Transverse colon (tissue), 4 donors: ENCODE measurements at regions not wholly inside any gene's neighbourhood (a gene's known extent, or its start where the extent isn't known, plus 50 kb on each side); places are given as distances from the start of the nearest gene placed in this dataset.

Experiments used
- EP300 ChIP-seq: sonication (generic); formaldehyde crosslinking; IDR thresholded peaks from one replicate; pipeline ENCODE4 v1.6.1; 2017; ENCODE audit warnings: antibody characterized with exemption, low read depth
- POLR2A ChIP-seq: fragments of 450-650 bp; IDR thresholded peaks from one replicate; pipeline ENCODE4 v1.6.1; 2016; ENCODE audit warnings: antibody characterized with exemption, mild to moderate bottlenecking, moderate library complexity
- POLR2AphosphoS5 ChIP-seq, 3 donors: sonication (generic); formaldehyde crosslinking; IDR thresholded peaks; one replicate each; pipeline ENCODE4 v1.6.1; 2016; ENCODE audit warnings: antibody characterized with exemption in 3 of 3
- TF ChIP-seq, protein P1 (sequence below), 5 experiments: fragments of 200-600 bp in 3 of 5; fragments of 450-650 bp in 2 of 5; sonication (generic) in 3 of 5; IDR thresholded peaks; 1 replicate in 2 of 5; 2 replicates in 3 of 5; pipeline ENCODE4 v1.5.1; 2016 to 2017; ENCODE audit warnings: antibody characterized with exemption in 5 of 5, inconsistent platforms in 3 of 5, mild to moderate bottlenecking in 2 of 5, moderate library complexity in 1 of 5

DNA sequence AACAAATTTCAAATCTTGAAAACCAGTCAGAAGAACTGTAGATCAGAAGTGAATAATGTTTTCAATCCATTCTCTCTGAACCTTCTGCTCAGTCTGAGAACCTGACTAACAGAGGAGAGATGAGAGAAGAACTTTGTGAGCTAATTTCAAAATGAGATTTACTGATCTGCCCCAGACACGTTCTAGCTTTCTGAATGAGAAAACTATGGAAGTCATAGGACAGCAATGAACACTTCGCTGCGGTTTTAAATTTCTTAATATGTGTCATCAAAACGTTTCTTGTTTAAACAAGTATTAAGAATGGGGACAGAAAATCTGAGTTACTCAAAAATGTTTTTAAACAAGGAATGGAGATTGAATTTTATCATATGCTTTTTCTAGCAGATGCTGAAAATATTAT lies 66.6 kb upstream of the FAR2 start:
- TF ChIP-seq, protein P1, sequence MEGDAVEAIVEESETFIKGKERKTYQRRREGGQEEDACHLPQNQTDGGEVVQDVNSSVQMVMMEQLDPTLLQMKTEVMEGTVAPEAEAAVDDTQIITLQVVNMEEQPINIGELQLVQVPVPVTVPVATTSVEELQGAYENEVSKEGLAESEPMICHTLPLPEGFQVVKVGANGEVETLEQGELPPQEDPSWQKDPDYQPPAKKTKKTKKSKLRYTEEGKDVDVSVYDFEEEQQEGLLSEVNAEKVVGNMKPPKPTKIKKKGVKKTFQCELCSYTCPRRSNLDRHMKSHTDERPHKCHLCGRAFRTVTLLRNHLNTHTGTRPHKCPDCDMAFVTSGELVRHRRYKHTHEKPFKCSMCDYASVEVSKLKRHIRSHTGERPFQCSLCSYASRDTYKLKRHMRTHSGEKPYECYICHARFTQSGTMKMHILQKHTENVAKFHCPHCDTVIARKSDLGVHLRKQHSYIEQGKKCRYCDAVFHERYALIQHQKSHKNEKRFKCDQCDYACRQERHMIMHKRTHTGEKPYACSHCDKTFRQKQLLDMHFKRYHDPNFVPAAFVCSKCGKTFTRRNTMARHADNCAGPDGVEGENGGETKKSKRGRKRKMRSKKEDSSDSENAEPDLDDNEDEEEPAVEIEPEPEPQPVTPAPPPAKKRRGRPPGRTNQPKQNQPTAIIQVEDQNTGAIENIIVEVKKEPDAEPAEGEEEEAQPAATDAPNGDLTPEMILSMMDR (IDR thresholded peaks at IDR 0.05), result no peak
- TF ChIP-seq POLR2AphosphoS5 (IDR thresholded peaks at IDR 0.05) (no peak), POLR2A (no peak), EP300 (no peak)
